CD4-positive, alpha-beta T cell (primary cell): ENCODE measurements at regions not wholly inside any gene's neighbourhood (a gene's known extent, or its start where the extent isn't known, plus 50 kb on each side); places are given as distances from the start of the nearest gene placed in this dataset.

Experiments used
- ATAC-seq: fragments of 200-7000 bp; cut with Tn5 transposase; one replicate; pipeline ENCODE4 v1.10.0; 2022; ENCODE audit warnings: mild to moderate bottlenecking; ENCODE audit not compliant: poor library complexity
- CTCF ChIA-PET: fragments of 350-600 bp; sonication (Branson Sonifier 250); formaldehyde crosslinking; loops from one replicate; lab custom pipeline; 2021; ENCODE audit warnings: antibody characterized with exemption, inconsistent platforms; lab: Charles Lee
- POLR2A ChIA-PET: fragments of 350-600 bp; sonication (Branson Sonifier 250); formaldehyde crosslinking; loops from one replicate; lab custom pipeline; 2021; ENCODE audit warnings: antibody characterized with exemption, inconsistent platforms; lab: Charles Lee
- DNase-seq, 14 experiments: peaks; one replicate each; pipeline ENCODE4 v3.0.0-alpha.2; 2013 to 2020; ENCODE audit warnings: mixed read lengths in 2 of 14
- H3K27ac ChIP-seq, 2 donors: one replicate each; pipeline versions ENCODE4 v1.5.1 to v1.7.0; 2013; ENCODE audit warnings: low read length in 2 of 2, low read depth in 1 of 2, mild to moderate bottlenecking in 1 of 2
- H3K27me3 ChIP-seq, 2 experiments: 1 replicate in 1 of 2; 2 replicates in 1 of 2; pipeline versions ENCODE4 v1.6.1 to v1.7.0; 2013; ENCODE audit warnings: low read length in 2 of 2, control low read depth in 1 of 2, mild to moderate bottlenecking in 1 of 2, moderate library complexity in 1 of 2; ENCODE audit not compliant: insufficient read depth in 2 of 2, control insufficient read depth in 1 of 2
- H3K36me3 ChIP-seq: one replicate; pipeline ENCODE4 v1.6.1; 2013; ENCODE audit warnings: low read length, control low read depth; ENCODE audit not compliant: insufficient read depth
- H3K4me1 ChIP-seq: one replicate; pipeline ENCODE4 v1.6.1; 2013; ENCODE audit warnings: low read length, control low read depth; ENCODE audit not compliant: insufficient read depth
- H3K4me3 ChIP-seq: one replicate; pipeline ENCODE4 v1.5.1; 2013; ENCODE audit warnings: mild to moderate bottlenecking, low read length, moderate library complexity
- H3K9me3 ChIP-seq, 2 experiments: 1 replicate in 1 of 2; 2 replicates in 1 of 2; pipeline versions ENCODE4 v1.6.1 to v1.7.0; 2013; ENCODE audit warnings: low read length in 2 of 2, mild to moderate bottlenecking in 2 of 2, control low read depth in 1 of 2, moderate library complexity in 1 of 2; ENCODE audit not compliant: control insufficient read depth in 1 of 2, insufficient read depth in 1 of 2
- H3K27ac Mint-ChIP-seq: one replicate; pipeline ENCODE4 v1.8.0; 2020; ENCODE audit warnings: mixed read lengths
- H3K27me3 Mint-ChIP-seq: one replicate; pipeline ENCODE4 v1.8.0; 2021; ENCODE audit warnings: mixed read lengths
- H3K36me3 Mint-ChIP-seq: one replicate; pipeline ENCODE4 v1.8.0; 2021; ENCODE audit warnings: low read depth, mixed read lengths
- H3K4me1 Mint-ChIP-seq: one replicate; pipeline ENCODE4 v1.8.0; 2021; ENCODE audit warnings: low read depth, mixed read lengths
- H3K4me3 Mint-ChIP-seq: one replicate; pipeline ENCODE4 v1.8.0; 2020; ENCODE audit warnings: mild to moderate bottlenecking, mixed read lengths
- H3K9me3 Mint-ChIP-seq: one replicate; pipeline ENCODE4 v1.8.0; 2020; ENCODE audit warnings: mixed read lengths
- intact Hi-C, 2 experiments: fragments of 100-400 bp; cut with DNase I in 1 of 2; cut with micrococcal nuclease in 1 of 2; formaldehyde crosslinking; loops; one replicate each; pipeline versions ENCODE4 v1.15.1 to v1.9.0; 2023 to 2025; cut with DNase I, micrococcal nuclease
- TF ChIP-seq, protein P1 (sequence below): fragments of 200-600 bp; IDR thresholded peaks from one replicate; pipeline ENCODE4 v1.8.0; 2022; ENCODE audit warnings: antibody characterized with exemption, mild to moderate bottlenecking

DNA sequence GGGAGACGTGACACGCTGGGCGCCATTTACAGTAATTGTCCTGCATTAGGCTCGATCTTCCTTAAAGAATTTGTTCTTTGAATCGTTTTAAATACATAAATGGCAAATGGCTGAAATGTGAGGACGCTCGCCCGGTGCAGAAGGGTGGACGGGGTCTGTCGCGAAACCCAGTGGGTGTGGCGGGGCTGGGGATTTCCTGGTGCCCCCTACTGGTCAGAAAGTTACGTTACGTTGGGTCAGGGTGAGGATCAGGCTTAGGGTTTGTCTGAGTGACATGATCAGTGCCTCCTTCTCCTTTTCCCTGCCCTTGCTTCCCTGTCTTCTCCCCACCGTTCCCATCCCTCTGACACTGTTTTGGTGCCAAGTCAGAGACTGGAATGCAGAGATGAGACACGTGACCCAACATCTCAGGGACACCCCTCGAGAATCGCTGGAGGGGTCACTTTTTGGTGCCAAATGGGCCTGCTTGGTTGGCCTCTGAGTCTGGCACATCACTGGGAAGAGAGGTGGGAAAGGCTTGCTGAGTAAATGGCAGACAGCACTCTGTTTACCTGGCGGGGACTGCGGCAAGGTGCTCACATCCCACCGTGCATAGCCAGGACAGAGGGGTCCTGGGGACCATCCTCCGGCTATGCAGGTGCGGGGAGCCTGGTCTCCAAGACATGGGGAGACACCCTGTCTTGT is 1107.6 kb downstream of the BRD1 start:
- DNase-seq, result no peak
- CTCF ChIA-PET, result no interaction called here
- TF ChIP-seq, protein P1, sequence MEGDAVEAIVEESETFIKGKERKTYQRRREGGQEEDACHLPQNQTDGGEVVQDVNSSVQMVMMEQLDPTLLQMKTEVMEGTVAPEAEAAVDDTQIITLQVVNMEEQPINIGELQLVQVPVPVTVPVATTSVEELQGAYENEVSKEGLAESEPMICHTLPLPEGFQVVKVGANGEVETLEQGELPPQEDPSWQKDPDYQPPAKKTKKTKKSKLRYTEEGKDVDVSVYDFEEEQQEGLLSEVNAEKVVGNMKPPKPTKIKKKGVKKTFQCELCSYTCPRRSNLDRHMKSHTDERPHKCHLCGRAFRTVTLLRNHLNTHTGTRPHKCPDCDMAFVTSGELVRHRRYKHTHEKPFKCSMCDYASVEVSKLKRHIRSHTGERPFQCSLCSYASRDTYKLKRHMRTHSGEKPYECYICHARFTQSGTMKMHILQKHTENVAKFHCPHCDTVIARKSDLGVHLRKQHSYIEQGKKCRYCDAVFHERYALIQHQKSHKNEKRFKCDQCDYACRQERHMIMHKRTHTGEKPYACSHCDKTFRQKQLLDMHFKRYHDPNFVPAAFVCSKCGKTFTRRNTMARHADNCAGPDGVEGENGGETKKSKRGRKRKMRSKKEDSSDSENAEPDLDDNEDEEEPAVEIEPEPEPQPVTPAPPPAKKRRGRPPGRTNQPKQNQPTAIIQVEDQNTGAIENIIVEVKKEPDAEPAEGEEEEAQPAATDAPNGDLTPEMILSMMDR, result no peak
- Mint-ChIP-seq H3K4me3 (no peak overlapping the region), H3K36me3 (no peaks in the 10 kb centered on the region), H3K4me1 (no peaks in the 10 kb centered on the region), H3K27me3 (peaks cover 29% of the 10 kb centered on the region), H3K27ac (no peak overlapping the region), H3K9me3 (peaks cover 5% of the 10 kb centered on the region)
- POLR2A ChIA-PET, result no interaction called here
- H3K9me3 ChIP-seq, result peaks cover 0 to 35% of the 10 kb centered on the region in 2 experiments
- no peak for ATAC-seq
- no peak overlapping the region for H3K4me3 ChIP-seq
- H3K27me3 ChIP-seq, result no peaks in the 10 kb centered on the region
- intact Hi-C loops, result no loop called here
- H3K36me3 ChIP-seq, result no peaks in the 10 kb centered on the region
- no peaks in the 10 kb centered on the region for H3K4me1 ChIP-seq
- no peak overlapping the region for H3K27ac ChIP-seq

DNA sequence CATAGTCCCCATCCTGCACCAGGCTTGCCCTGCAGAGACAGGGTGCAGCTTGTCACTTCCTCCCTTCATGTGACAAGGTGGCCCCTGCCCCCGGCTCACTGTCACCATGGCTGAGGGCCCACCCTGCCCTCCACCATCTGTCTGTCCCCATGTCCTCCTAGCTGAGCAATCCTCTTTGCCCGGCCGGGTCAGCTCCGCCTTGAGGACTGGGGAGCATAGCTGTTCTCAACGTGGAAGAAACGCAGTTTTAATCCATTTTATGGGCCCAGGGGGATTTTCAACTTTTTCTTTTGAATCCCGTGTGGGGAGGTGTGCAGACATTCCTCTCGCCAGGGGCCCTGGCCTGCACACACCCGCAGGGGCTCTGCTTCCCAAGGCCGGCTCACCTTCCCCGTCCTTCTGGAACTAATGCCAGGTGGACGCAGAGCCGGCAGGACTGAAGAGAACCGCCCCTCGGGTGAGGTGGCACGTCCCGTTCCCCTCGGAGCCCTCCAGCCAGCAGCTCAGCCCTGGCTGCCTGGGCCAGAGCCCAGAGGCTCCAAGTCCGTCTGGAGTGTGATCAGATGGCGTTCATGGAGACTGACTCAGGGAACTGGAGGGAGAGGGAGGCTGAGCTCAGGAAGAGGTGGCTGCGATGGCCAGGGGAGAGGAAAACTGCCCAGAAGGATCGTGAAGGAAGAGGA is 1108.7 kb downstream of the BRD1 start:
- H3K9me3 ChIP-seq, result peaks cover 0 to 39% of the 10 kb centered on the region in 2 experiments
- Mint-ChIP-seq H3K4me1 (no peaks in the 10 kb centered on the region), H3K27ac (no peak overlapping the region), H3K9me3 (peaks cover 5% of the 10 kb centered on the region), H3K36me3 (no peaks in the 10 kb centered on the region), H3K27me3 (peaks cover 29% of the 10 kb centered on the region), H3K4me3 (no peak overlapping the region)
- ATAC-seq (no peak), DNase-seq (no peak)
- H3K36me3 ChIP-seq, result no peaks in the 10 kb centered on the region
- no peak overlapping the region for H3K4me3 ChIP-seq
- intact Hi-C loops, result no loop called here
- no peaks in the 10 kb centered on the region for H3K4me1 ChIP-seq
- H3K27ac ChIP-seq, result no peak overlapping the region
- CTCF ChIA-PET, result no interaction called here
- POLR2A ChIA-PET, result no interaction called here
- TF ChIP-seq, protein P1, result no peak
- H3K27me3 ChIP-seq, result no peaks in the 10 kb centered on the region

GRCh38 chr22:48717883-48718817 is 1109.5 kb downstream of the BRD1 start:
- Mint-ChIP-seq H3K36me3 (no peaks in the 10 kb centered on the region), H3K9me3 (peaks cover 5% of the 10 kb centered on the region), H3K4me1 (no peaks in the 10 kb centered on the region), H3K4me3 (no peak overlapping the region), H3K27ac (no peak overlapping the region), H3K27me3 (peaks cover 23% of the 10 kb centered on the region)
- no peak for DNase-seq
- Histone ChIP-seq H3K9me3 (peaks cover 0 to 45% of the 10 kb centered on the region in 2 experiments), H3K4me3 (no peak overlapping the region), H3K27me3 (no peaks in the 10 kb centered on the region), H3K27ac (no peak overlapping the region), H3K4me1 (no peaks in the 10 kb centered on the region), H3K36me3 (no peaks in the 10 kb centered on the region)
- intact Hi-C loops, result no loop called here
- TF ChIP-seq, protein P1, result no peak
- no peak for ATAC-seq
- POLR2A ChIA-PET, result no interaction called here
- CTCF ChIA-PET, result no interaction called here
